ENCODE measurements at regions not wholly inside any gene's neighbourhood (a gene's known extent, or its start where the extent isn't known, plus 50 kb on each side); places are given as distances from the start of the nearest gene placed in this dataset.
"Not testable (repeated sequence)": the region's sequence is repeated elsewhere in the genome, so short reads cannot be mapped to it uniquely, and the experiment has no call there.

- no peak for TF ChIP-seq CTCF (IDR thresholded peaks at IDR 0.05; ENCODE audit: partially characterized antibody, unreplicated experiment)
- peak overlapping the region; percentile 62 for H3K27ac Mint-ChIP-seq (ENCODE audit: unreplicated experiment)
These were observed 115.4 kb upstream of the ACBD5 start for GRCh38 chr10:27355918-27356573.

GRCh38 chr10:27354643-27355270 lies 114.2 kb upstream of the ACBD5 start:
- not testable (repeated sequence) for H3K4me3 Mint-ChIP-seq (ENCODE audit: unreplicated experiment); H3K9me3 Mint-ChIP-seq (ENCODE audit: unreplicated experiment); DNase-seq; H3K27me3 Mint-ChIP-seq (ENCODE audit: unreplicated experiment); H3K36me3 Mint-ChIP-seq (ENCODE audit: unreplicated experiment)
- H3K27ac Mint-ChIP-seq (ENCODE audit: unreplicated experiment) = peak overlapping the region; percentile 59
- H3K4me1 Mint-ChIP-seq (ENCODE audit: low read depth, unreplicated experiment) = peaks cover 13% of the 10 kb centered on the region

More at GRCh38 chr10:27355918-27356573, 115.4 kb upstream of the ACBD5 start:
- no peaks in the 10 kb centered on the region for H3K36me3 Mint-ChIP-seq (ENCODE audit: unreplicated experiment)
- peaks cover 2% of the 10 kb centered on the region for H3K9me3 Mint-ChIP-seq (ENCODE audit: unreplicated experiment)
- no peak for DNase-seq
- peaks cover 10% of the 10 kb centered on the region for H3K27me3 Mint-ChIP-seq (ENCODE audit: unreplicated experiment)
- peaks cover 16% of the 10 kb centered on the region for H3K4me1 Mint-ChIP-seq (ENCODE audit: low read depth, unreplicated experiment)
- H3K4me3 Mint-ChIP-seq (ENCODE audit: unreplicated experiment) = no peak overlapping the region

GRCh38 chr10:27354100-27354499 lies 113.5 kb upstream of the ACBD5 start:
- H3K4me3 Mint-ChIP-seq (ENCODE audit: unreplicated experiment); H3K9me3 Mint-ChIP-seq (ENCODE audit: unreplicated experiment): not testable (repeated sequence)

GRCh38 chr10:27349987-27350386 lies 109.4 kb upstream of the ACBD5 start:
- H3K4me3 Mint-ChIP-seq (ENCODE audit: unreplicated experiment) = no peak overlapping the region
- TF ChIP-seq CTCF (IDR thresholded peaks at IDR 0.05; ENCODE audit: partially characterized antibody, unreplicated experiment) = no peak
- H3K27ac Mint-ChIP-seq (ENCODE audit: unreplicated experiment) = no peak overlapping the region
- H3K36me3 Mint-ChIP-seq (ENCODE audit: unreplicated experiment) = no peaks in the 10 kb centered on the region
- no peaks in the 10 kb centered on the region for H3K9me3 Mint-ChIP-seq (ENCODE audit: unreplicated experiment)
- peaks cover 24% of the 10 kb centered on the region for H3K4me1 Mint-ChIP-seq (ENCODE audit: low read depth, unreplicated experiment)
- DNase-seq = no peak
- H3K27me3 Mint-ChIP-seq (ENCODE audit: unreplicated experiment) = peaks cover 2% of the 10 kb centered on the region

More at GRCh38 chr10:27354100-27354499, 113.5 kb upstream of the ACBD5 start:
- peaks cover 13% of the 10 kb centered on the region for H3K4me1 Mint-ChIP-seq (ENCODE audit: low read depth, unreplicated experiment)
- H3K36me3 Mint-ChIP-seq (ENCODE audit: unreplicated experiment); H3K27me3 Mint-ChIP-seq (ENCODE audit: unreplicated experiment); DNase-seq: not testable (repeated sequence)
- peak overlapping the region; percentile 59 for H3K27ac Mint-ChIP-seq (ENCODE audit: unreplicated experiment)

- H3K4me1 Mint-ChIP-seq (ENCODE audit: low read depth, unreplicated experiment) = peaks cover 22% of the 10 kb centered on the region
- DNase-seq; H3K4me3 Mint-ChIP-seq (ENCODE audit: unreplicated experiment); H3K36me3 Mint-ChIP-seq (ENCODE audit: unreplicated experiment); H3K9me3 Mint-ChIP-seq (ENCODE audit: unreplicated experiment); H3K27me3 Mint-ChIP-seq (ENCODE audit: unreplicated experiment); H3K27ac Mint-ChIP-seq (ENCODE audit: unreplicated experiment): not testable (repeated sequence)
These were observed 107.2 kb upstream of the ACBD5 start for GRCh38 chr10:27347827-27348207.

- peaks cover 22% of the 10 kb centered on the region for H3K4me1 Mint-ChIP-seq (ENCODE audit: low read depth, unreplicated experiment)
- H3K9me3 Mint-ChIP-seq (ENCODE audit: unreplicated experiment) = no peaks in the 10 kb centered on the region
- peak overlapping the region; percentile 15 for H3K27ac Mint-ChIP-seq (ENCODE audit: unreplicated experiment)
- no peak overlapping the region for H3K4me3 Mint-ChIP-seq (ENCODE audit: unreplicated experiment)
- TF ChIP-seq CTCF (IDR thresholded peaks at IDR 0.05; ENCODE audit: partially characterized antibody, unreplicated experiment) = no peak
- H3K36me3 Mint-ChIP-seq (ENCODE audit: unreplicated experiment) = no peaks in the 10 kb centered on the region
- no peak for DNase-seq
- peaks cover 2% of the 10 kb centered on the region for H3K27me3 Mint-ChIP-seq (ENCODE audit: unreplicated experiment)
These were observed 104.9 kb upstream of the ACBD5 start for GRCh38 chr10:27345455-27345920.

Data from glutamatergic neuron (in vitro differentiated cells).